B cell (primary cell): ENCODE measurements at regions not wholly inside any gene's neighbourhood (a gene's known extent, or its start where the extent isn't known, plus 50 kb on each side); places are given as distances from the start of the nearest gene placed in this dataset.

Experiments used
- ATAC-seq: fragments of 200-7000 bp; cut with Tn5 transposase; one replicate; pipeline ENCODE4 v1.10.0; 2021; ENCODE audit warnings: low read depth, mild to moderate bottlenecking, moderate number of reproducible peaks, moderate library complexity
- CTCF ChIA-PET: fragments of 350-600 bp; sonication (Branson Sonifier 250); formaldehyde crosslinking; loops from one replicate; lab custom pipeline; 2021; ENCODE audit warnings: antibody characterized with exemption, inconsistent platforms; lab: Charles Lee
- POLR2A ChIA-PET: fragments of 350-600 bp; sonication (Branson Sonifier 250); formaldehyde crosslinking; loops from one replicate; lab custom pipeline; 2021; ENCODE audit warnings: antibody characterized with exemption; lab: Charles Lee
- DNase-seq: peaks from one replicate; pipeline ENCODE4 v3.0.0; 2013
- H2AFZ ChIP-seq: 2 replicates; pipeline ENCODE4 v1.6.1; 2012; ENCODE audit warnings: mild to moderate bottlenecking, low read depth, low read length; ENCODE audit not compliant: insufficient read depth, poor library complexity, severe bottlenecking
- H3K27ac ChIP-seq, 2 donors: 1 replicate in 1 of 2; 2 replicates in 1 of 2; pipeline ENCODE4 v1.5.1; 2012 to 2013; ENCODE audit warnings: low read length in 2 of 2, mild to moderate bottlenecking in 2 of 2, moderate library complexity in 1 of 2
- H3K27me3 ChIP-seq, 4 experiments: fragments of 200-600 bp in 1 of 4; sonication (generic) in 1 of 4; replicated peaks in 1 of 4; 1 replicate in 2 of 4; 2 replicates in 2 of 4; pipeline versions ENCODE4 v1.6.1 to v1.7.0; 2013 to 2016; ENCODE audit warnings: low read length in 3 of 4, mild to moderate bottlenecking in 2 of 4, mixed read lengths in 1 of 4, moderate library complexity in 1 of 4; ENCODE audit not compliant: insufficient read depth in 4 of 4, control insufficient read depth in 3 of 4; ENCODE audit errors: control extremely low read depth in 1 of 4
- H3K36me3 ChIP-seq, 2 experiments: replicated peaks in 1 of 2; 1 replicate in 1 of 2; 2 replicates in 1 of 2; pipeline versions ENCODE4 v1.6.1 to v1.7.1; 2013; ENCODE audit warnings: low read length in 1 of 2; ENCODE audit not compliant: insufficient read depth in 2 of 2, control insufficient read depth in 1 of 2; ENCODE audit errors: control extremely low read depth in 1 of 2, extremely low read depth in 1 of 2
- H3K4me1 ChIP-seq, 2 donors: fragments of 200-600 bp in 1 of 2; sonication (generic) in 1 of 2; 1 replicate in 1 of 2; 2 replicates in 1 of 2; pipeline versions ENCODE4 v1.5.1 to v1.6.1; 2013 to 2017; ENCODE audit warnings: low read length in 2 of 2; ENCODE audit not compliant: control insufficient read depth in 2 of 2, insufficient read depth in 2 of 2
- H3K4me2 ChIP-seq: replicated peaks from 2 replicates; pipeline ENCODE3; 2012; ENCODE audit warnings: mild to moderate bottlenecking, low read depth, low read length; ENCODE audit not compliant: poor library complexity, severe bottlenecking
- H3K4me3 ChIP-seq, 5 experiments: fragments of 200-600 bp in 1 of 5; sonication (generic) in 1 of 5; 1 replicate in 3 of 5; 2 replicates in 2 of 5; pipeline versions ENCODE4 v1.5.1 to v1.7.0; 2011 to 2016; ENCODE audit warnings: low read length in 4 of 5, mild to moderate bottlenecking in 4 of 5, low read depth in 2 of 5, control low read depth in 1 of 5, moderate library complexity in 1 of 5; ENCODE audit not compliant: insufficient read depth in 1 of 5; ENCODE audit errors: control extremely low read depth in 1 of 5, extremely low read depth in 1 of 5
- H3K79me2 ChIP-seq: fragments of 200-600 bp; sonication (generic); one replicate; pipeline ENCODE4 v1.6.0; 2016; ENCODE audit warnings: low read length; ENCODE audit not compliant: control insufficient read depth, insufficient read depth
- H3K9ac ChIP-seq: fragments of 200-600 bp; sonication (generic); 2 replicates; pipeline ENCODE4 v1.6.1; 2017; ENCODE audit warnings: mild to moderate bottlenecking, low read length, moderate library complexity
- H3K9me3 ChIP-seq, 3 donors: one replicate each; pipeline versions ENCODE4 v1.6.1 to v1.7.1; 2013; ENCODE audit warnings: low read length in 2 of 3; ENCODE audit not compliant: control insufficient read depth in 2 of 3, insufficient read depth in 1 of 3; ENCODE audit errors: control extremely low read depth in 1 of 3
- H4K20me1 ChIP-seq: 2 replicates; pipeline ENCODE4 v1.6.0; 2012; ENCODE audit warnings: mild to moderate bottlenecking, low read length; ENCODE audit not compliant: insufficient read depth, control insufficient read depth, poor library complexity, severe bottlenecking
- H3K27ac Mint-ChIP-seq: one replicate; pipeline ENCODE4 v1.8.0; 2021; ENCODE audit warnings: mixed read lengths
- H3K27me3 Mint-ChIP-seq: one replicate; pipeline ENCODE4 v1.8.0; 2021; ENCODE audit warnings: mixed read lengths
- H3K4me1 Mint-ChIP-seq: one replicate; pipeline ENCODE4 v1.8.0; 2021; ENCODE audit warnings: mixed read lengths
- H3K4me3 Mint-ChIP-seq: one replicate; pipeline ENCODE4 v1.8.0; 2021; ENCODE audit warnings: mixed read lengths
- H3K9me3 Mint-ChIP-seq: one replicate; pipeline ENCODE4 v1.8.0; 2022; ENCODE audit warnings: mixed read lengths; ENCODE audit not compliant: insufficient read depth
- EZH2 ChIP-seq: IDR thresholded peaks from 2 replicates; pipeline ENCODE4 v1.6.1; 2012; ENCODE audit warnings: borderline replicate concordance, low read depth, mild to moderate bottlenecking, moderate library complexity, low read length; ENCODE audit not compliant: insufficient read depth, poor library complexity, severe bottlenecking
- WGBS: methylation state at CpG from one replicate; pipeline ENCODE4 v1.1.5; 2013; ENCODE audit warnings: missing lambda C conversion rate; ENCODE audit not compliant: insufficient coverage; 5-methylcytosine and 5-hydroxymethylcytosine counted together
- intact Hi-C: fragments of 100-400 bp; cut with micrococcal nuclease; formaldehyde crosslinking; loops from one replicate; pipeline ENCODE4 v1.10.0; 2022
- TF ChIP-seq, protein P1 (sequence below): fragments of 200-600 bp; IDR thresholded peaks from one replicate; pipeline ENCODE4 v1.8.0; 2022; ENCODE audit warnings: antibody characterized with exemption, mild to moderate bottlenecking

DNA sequence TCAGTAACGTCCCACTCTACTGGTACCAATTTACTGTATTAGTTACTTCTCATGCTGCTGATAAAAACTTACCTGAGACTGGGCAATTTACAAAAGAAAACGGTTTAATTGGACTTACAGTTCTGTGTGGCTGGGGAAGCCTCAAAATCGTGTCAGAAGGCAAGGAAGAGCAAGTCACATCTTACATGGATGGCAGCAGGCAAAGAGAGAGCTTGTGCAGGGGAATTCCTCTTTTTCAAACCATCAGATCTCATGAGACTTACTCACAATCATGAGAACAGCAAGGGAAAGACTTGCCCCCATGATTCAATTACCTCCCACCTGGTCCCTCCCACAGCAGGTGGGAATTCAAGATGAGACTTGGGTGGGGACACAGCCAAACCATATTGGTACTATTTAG is 908.2 kb upstream of the NR2F2 start:
- H3K4me1 ChIP-seq, result no peaks in the 10 kb centered on the region
- H3K9ac ChIP-seq, result no peak overlapping the region
- H4K20me1 ChIP-seq, result no peaks in the 10 kb centered on the region
- no peaks in the 10 kb centered on the region for H3K27me3 ChIP-seq
- Mint-ChIP-seq H3K27me3 (no peaks in the 10 kb centered on the region), H3K4me3 (no peak overlapping the region), H3K4me1 (no peaks in the 10 kb centered on the region), H3K27ac (no peak overlapping the region), H3K9me3 (peaks cover 9% of the 10 kb centered on the region)
- CTCF ChIA-PET, result no interaction called here
- H3K4me3 ChIP-seq, result no peak overlapping the region
- 56% methylated on average over 2 of the region's 3 CpGs for WGBS
- no peak for ATAC-seq
- TF ChIP-seq, protein P1, sequence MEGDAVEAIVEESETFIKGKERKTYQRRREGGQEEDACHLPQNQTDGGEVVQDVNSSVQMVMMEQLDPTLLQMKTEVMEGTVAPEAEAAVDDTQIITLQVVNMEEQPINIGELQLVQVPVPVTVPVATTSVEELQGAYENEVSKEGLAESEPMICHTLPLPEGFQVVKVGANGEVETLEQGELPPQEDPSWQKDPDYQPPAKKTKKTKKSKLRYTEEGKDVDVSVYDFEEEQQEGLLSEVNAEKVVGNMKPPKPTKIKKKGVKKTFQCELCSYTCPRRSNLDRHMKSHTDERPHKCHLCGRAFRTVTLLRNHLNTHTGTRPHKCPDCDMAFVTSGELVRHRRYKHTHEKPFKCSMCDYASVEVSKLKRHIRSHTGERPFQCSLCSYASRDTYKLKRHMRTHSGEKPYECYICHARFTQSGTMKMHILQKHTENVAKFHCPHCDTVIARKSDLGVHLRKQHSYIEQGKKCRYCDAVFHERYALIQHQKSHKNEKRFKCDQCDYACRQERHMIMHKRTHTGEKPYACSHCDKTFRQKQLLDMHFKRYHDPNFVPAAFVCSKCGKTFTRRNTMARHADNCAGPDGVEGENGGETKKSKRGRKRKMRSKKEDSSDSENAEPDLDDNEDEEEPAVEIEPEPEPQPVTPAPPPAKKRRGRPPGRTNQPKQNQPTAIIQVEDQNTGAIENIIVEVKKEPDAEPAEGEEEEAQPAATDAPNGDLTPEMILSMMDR, result no peak
- TF ChIP-seq EZH2, result no peak
- peaks cover 0 to 7% (median 1%) of the 10 kb centered on the region in 3 donors for H3K9me3 ChIP-seq
- POLR2A ChIA-PET, result no interaction called here
- DNase-seq, result no peak
- H3K36me3 ChIP-seq, result no peaks in the 10 kb centered on the region
- H3K27ac ChIP-seq, result no peak overlapping the region
- intact Hi-C loops, result no loop called here
- H3K4me2 ChIP-seq, result no peak overlapping the region
- H2AFZ ChIP-seq, result no peak overlapping the region
- H3K79me2 ChIP-seq, result no peaks in the 10 kb centered on the region

DNA sequence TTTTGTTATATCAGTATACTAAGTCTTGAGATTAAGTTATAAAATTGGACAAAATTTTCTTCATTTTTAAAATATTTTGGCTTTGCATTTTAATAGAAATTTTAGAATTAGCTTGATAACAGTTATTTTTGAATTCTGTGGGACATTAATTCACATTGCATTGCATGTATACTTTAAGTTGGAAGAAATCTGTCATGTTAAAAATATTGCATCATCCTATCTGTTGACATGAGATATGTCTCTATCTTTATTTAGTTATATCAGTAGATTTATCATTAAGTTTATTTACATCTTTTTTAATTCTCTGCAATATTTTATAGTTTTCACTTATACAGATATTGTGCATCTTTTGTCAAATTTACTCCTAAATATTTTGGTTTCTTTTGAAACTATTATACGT is 904.6 kb upstream of the NR2F2 start:
- Histone ChIP-seq H3K79me2 (no peaks in the 10 kb centered on the region), H3K27ac (no peak overlapping the region), H3K4me1 (no peaks in the 10 kb centered on the region), H3K4me2 (no peak overlapping the region), H4K20me1 (no peaks in the 10 kb centered on the region), H3K9me3 (peaks cover 0 to 8% (median 1%) of the 10 kb centered on the region in 3 donors), H3K36me3 (no peaks in the 10 kb centered on the region), H3K9ac (no peak overlapping the region), H3K27me3 (no peaks in the 10 kb centered on the region), H3K4me3 (no peak overlapping the region), H2AFZ (no peak overlapping the region)
- ATAC-seq (no peak), DNase-seq (no peak)
- intact Hi-C loops, result no loop called here
- POLR2A ChIA-PET, result no interaction called here
- CTCF ChIA-PET, result no interaction called here
- Mint-ChIP-seq H3K27me3 (no peaks in the 10 kb centered on the region), H3K4me3 (no peak overlapping the region), H3K9me3 (peaks cover 5% of the 10 kb centered on the region), H3K27ac (no peak overlapping the region), H3K4me1 (no peaks in the 10 kb centered on the region)
- TF ChIP-seq, protein P1, result no peak
- TF ChIP-seq EZH2, result no peak
- no CpG with 5 or more reads among the region's 1 CpG for WGBS
